ENCODE measurements at regions not wholly inside any gene's neighbourhood (a gene's known extent, or its start where the extent isn't known, plus 50 kb on each side); places are given as distances from the start of the nearest gene placed in this dataset.

DNA sequence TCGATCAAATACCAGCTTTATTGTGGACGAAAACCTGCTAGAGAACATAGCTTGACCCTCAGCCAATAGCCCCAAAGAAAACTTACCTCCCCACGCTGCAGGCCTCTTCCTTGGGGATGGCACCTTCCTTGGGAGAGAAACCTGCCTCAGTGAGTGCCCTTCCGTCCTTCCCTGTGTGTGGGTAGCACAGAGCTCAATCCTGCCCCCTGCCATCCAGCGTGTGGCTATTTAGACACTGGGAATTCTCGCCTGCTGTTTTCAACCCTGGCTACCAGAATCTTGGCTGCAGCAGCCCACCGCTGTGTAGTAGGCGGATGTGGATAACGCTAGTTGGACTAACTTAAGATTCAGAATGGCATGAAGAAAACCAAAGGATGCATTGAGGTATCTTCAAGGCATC is 238.2 kb downstream of the TEX36 start:
- DNase-seq, result no peak
- no peak for TF ChIP-seq GATA1 (IDR thresholded peaks at IDR 0.05; ENCODE audit: low read depth, low read length)
- no peak for TF ChIP-seq POLR2A (IDR thresholded peaks at IDR 0.05; ENCODE audit: low read length)

DNA sequence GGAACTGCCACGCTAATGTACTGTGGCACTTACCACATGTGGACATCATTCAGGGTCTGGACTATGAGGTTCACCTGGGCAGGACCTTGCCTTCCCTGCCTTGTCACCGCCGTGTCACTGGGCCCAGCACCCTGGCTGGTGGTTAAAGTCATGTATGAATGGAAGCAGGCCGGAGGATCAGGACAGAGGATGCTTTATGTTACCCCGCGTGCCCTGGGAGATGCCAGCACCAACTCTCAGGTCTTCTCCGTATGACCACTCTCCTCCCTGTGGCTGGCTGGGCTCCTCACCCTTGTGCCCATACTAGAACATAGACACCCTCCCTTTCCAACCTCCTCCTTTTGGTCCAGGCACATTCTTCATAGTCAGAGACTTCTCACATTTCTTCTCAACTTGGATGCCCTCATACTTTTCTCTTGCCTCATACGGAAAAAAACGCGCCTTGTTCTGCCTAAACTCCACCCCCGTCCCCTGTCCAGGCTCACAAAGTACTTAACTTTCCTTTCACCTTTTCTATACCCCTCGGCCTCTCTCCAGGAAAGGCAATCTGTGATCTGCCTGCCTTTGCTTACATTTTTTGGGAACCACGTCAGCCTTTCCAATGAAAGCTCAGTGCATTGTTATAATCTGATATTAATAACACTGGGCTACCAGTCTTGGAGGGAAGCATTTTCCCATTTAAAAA is 240.0 kb downstream of the TEX36 start:
- no peak for TF ChIP-seq POLR2A (IDR thresholded peaks at IDR 0.05; ENCODE audit: low read length)
- no peak for TF ChIP-seq GATA1 (IDR thresholded peaks at IDR 0.05; ENCODE audit: low read depth, low read length)
- no peak for DNase-seq

DNA sequence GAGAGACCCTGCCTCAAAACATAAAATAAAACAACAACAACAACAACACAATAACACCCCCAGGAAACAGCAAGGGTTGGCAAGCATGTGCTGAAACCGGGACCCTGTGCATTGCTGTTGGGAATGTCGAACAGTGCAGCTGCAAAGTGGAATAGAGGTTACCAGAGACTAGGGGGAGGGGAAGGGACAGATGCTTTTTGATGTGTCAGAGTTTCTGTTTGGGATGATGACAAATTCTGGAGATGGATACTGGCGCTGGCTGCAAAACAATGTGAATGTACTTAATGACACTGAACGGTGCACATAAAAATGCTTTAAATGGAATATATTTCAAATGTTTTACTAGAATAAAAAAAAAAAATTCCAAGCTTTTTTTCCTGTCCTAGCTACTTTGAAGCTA is 241.8 kb downstream of the TEX36 start:
- DNase-seq, result no peak
- TF ChIP-seq GATA1 (IDR thresholded peaks at IDR 0.05; ENCODE audit: low read depth, low read length) (no peak), POLR2A (IDR thresholded peaks at IDR 0.05; ENCODE audit: low read length) (no peak)

DNA sequence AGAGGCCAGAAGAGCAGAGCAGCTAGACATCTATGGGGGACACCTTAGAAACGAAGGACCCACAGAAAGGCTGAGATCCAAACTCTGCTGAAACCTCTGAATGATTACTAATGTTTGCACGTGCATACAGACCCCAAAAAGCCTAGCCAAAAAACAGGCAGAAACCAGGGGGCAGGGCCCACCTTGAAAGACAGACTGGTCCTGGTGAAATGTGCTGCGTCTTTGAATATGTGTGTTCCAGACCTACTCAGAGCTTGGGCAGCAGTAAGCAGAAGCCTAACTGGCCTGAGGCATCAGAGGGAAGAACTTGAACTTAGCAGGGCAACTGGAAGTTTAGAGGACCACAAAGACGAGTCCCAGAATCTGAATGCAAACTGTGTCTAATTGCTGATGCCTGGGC is 251.8 kb downstream of the TEX36 start:
- no peak for TF ChIP-seq GATA1 (IDR thresholded peaks at IDR 0.05; ENCODE audit: low read depth, low read length)
- TF ChIP-seq POLR2A (IDR thresholded peaks at IDR 0.05; ENCODE audit: low read length), result no peak
- DNase-seq, result no peak

DNA sequence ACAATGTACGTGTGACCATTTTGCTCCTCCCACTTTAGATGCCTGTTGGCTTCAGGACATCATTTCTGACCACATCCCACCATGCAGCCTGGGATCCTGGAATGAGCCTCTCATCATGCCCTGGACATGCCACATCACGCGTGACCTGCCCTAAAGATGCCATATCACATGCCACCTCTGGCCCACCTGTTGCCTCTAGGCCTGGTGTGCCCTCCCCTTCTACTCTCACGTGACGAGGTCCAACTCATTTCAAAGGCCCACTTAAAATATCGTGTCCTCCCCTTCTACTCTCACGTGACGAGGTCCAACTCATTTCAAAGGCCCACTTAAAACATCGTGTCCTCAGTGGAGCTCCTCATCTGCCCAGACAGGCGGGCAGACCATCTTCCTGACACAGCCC is 254.9 kb downstream of the TEX36 start:
- no peak for TF ChIP-seq GATA1 (IDR thresholded peaks at IDR 0.05; ENCODE audit: low read depth, low read length)
- no peak for TF ChIP-seq POLR2A (IDR thresholded peaks at IDR 0.05; ENCODE audit: low read length)

DNA sequence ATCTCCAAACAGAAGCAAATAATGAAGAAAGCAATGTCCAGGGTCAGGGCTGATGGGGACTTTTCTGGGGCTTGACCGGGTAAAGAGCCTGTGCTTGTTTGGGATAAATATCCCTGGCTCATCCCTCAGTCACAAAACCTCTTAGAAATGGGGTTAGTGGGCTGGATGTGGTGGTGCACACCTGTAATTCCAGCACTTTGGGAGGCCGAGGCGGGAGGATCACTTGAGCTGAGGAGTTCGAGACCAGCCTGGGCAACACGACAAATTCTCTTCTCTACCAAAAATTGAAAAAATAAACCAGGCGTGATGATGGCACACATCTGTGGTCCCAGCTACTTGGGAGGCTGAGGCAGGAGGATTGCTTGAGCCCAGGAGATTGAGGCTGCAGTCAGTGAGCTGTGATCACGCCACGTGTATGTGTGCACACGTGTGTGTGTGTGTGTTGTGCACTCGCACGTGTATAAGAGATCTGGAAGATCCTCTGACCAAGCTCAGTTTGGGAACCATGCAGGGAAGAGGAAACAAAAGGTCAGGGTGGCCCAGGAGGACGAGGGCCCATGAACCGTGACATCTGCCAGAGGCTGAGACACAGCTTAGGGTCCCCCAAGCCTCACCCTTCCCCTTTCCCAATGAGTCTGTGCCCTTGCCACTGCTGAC is 258.6 kb downstream of the TEX36 start:
- no peak for DNase-seq
- TF ChIP-seq GATA1 (IDR thresholded peaks at IDR 0.05; ENCODE audit: low read depth, low read length) (no peak), POLR2A (IDR thresholded peaks at IDR 0.05; ENCODE audit: low read length) (no peak)

More for the DNA sequence above, 254.9 kb downstream of the TEX36 start:
- DNase-seq, result no peak

DNA sequence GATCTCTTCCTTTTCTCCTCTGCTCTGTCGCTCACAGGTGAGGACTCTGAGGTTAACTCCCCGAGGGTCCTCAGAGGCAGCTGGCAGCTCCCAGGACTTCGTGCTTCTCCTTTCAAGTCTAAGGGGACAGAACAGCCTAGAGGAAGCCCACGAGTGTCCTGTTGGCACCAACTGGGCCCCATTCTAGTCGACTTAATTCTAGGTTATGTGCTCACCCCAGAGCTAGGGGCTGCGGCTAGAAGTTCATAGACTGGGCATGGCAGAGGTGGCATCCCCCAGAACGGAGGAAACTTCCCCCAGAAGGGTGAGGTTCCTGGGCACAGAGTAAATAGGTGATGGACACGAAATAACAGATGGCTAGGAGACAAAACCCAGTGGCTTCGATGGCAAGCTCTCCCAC is 259.4 kb downstream of the TEX36 start:
- TF ChIP-seq POLR2A (IDR thresholded peaks at IDR 0.05; ENCODE audit: low read length) (no peak), GATA1 (IDR thresholded peaks at IDR 0.05; ENCODE audit: low read depth, low read length) (no peak)
- no peak for DNase-seq

DNA sequence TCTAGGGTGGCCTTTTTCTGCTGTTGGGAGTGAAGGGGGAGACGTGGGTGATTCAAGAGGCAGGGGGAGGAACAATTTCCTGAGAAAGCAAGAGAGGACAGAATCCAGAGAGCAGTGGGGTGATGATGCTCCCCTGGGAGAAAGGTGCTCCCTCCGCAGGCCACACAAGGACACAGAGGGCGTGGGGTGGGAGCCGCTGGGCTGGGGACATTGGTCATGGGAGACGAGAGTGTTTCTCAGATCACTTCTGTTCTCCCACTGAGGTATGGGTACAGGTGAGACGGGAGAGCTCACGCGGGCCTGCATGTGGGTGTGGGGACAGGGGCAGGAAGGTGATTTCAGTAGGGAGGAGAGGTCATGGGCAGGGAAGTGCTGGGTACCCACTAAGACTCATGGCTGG is 259.5 kb upstream of the CTBP2 start:
- TF ChIP-seq GATA1 (IDR thresholded peaks at IDR 0.05; ENCODE audit: low read depth, low read length), result no peak
- no peak for TF ChIP-seq POLR2A (IDR thresholded peaks at IDR 0.05; ENCODE audit: low read length)
- DNase-seq, result no peak

DNA sequence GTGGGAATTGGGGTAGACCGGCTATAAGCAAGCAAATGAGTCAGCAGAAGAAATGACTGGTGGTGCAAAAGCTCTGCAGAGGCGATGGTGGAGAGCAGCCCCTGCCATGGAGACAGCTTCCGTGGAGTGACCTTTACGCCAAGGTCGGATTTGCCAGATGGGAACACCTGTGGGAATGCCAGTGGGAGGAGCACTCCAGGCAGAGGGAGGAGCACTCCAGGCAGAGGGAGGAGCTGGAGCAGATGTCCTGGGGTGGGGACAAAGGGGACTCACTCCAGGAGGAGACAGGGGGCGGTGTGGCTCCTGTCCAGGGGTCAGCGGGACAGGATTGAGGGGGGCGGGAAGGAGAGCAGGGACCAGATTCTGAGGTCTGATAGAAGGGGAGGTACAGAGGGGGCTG is 258.8 kb upstream of the CTBP2 start:
- no peak for TF ChIP-seq POLR2A (IDR thresholded peaks at IDR 0.05; ENCODE audit: low read length)
- no peak for TF ChIP-seq GATA1 (IDR thresholded peaks at IDR 0.05; ENCODE audit: low read depth, low read length)
- no peak for DNase-seq

DNA sequence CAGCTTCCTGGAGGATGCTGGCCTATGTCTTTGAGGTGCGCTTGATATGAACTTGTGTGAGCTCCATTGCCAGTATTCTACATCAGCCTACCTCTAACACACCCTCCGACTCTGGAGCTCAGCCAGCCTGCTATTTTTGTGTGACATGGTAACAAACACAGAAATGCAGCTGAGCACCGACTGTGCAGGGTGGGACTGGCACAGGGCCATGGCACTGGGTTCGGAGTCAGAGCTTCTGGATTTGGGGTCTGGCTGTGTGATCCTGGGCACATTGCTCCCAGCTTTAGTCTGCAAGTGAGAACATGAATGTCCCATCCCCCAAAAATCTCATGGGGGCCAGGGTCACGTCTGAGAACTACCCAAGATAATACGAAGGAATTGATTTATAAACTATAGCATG is 257.2 kb upstream of the CTBP2 start:
- TF ChIP-seq GATA1 (IDR thresholded peaks at IDR 0.05; ENCODE audit: low read depth, low read length) (no peak), POLR2A (IDR thresholded peaks at IDR 0.05; ENCODE audit: low read length) (no peak)
- DNase-seq, result no peak

DNA sequence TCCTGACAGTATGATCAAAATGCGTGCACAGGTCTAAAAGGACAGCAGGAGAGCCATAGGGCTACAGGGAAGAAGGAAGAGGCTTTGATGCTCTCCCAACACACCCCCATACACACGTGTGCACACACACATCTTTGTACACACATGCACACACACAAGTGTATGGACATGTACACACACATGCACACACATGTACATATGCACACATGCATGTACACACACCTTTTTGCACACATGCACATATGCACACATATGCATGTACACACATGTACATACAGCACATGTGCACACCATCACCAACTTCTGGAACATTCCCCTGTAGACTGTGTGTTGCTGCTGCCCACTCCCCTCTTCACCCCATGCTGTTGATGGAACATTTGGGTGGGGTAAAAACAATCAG is 255.6 kb upstream of the CTBP2 start:
- no peak for TF ChIP-seq POLR2A (IDR thresholded peaks at IDR 0.05; ENCODE audit: low read length)
- TF ChIP-seq GATA1 (IDR thresholded peaks at IDR 0.05; ENCODE audit: low read depth, low read length), result no peak
- no peak for DNase-seq

DNA sequence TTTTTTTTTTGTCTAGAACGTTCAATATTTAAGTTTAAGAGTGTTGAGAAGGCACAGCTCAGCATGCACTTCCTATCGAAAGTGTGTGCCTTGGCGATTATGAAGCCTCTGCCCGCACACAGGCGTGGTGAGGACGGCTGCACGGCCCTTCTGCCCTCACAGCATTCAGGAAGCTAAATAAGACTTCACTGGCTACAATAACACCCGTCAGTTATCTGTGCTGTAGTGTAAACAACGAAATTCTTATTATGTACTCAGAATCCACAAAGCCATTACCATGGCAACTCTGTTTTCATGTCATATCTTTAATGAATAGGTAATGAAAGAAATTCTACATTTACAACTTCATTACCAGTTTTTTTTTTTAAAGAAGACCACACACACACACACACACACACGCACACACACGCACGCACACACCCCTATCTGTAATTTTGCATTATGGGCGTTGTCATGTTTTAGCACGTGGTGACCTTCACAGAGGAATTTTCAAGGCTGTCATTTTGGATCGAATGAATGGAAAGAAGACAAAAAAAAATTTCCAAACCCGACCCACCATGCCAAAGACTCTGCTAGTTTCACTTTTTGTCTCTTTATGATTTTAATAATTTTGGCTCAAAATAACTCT is 254.8 kb upstream of the CTBP2 start:
- TF ChIP-seq POLR2A (IDR thresholded peaks at IDR 0.05; ENCODE audit: low read length) (no peak), GATA1 (IDR thresholded peaks at IDR 0.05; ENCODE audit: low read depth, low read length) (no peak)
- no peak for DNase-seq

DNA sequence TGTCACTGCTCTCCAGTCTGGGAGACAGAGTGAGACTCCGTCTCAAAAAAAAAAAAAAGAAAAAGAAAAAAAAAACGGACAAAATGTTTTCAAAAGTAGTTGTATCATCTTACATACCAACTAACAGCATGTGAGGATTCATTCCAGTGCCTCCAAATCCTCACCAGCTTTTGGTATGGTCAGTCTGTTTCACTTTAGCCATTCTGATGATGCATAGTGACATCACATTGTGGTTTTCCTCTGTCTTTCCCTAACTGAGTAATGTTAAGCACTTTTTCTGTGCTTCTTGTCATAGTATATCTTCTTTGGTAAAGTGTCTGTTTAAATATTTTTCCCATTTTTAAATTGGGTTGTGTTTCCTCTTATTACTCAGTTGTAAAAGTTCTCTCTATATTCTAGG is 251.4 kb upstream of the CTBP2 start:
- TF ChIP-seq POLR2A (IDR thresholded peaks at IDR 0.05; ENCODE audit: low read length) (no peak), GATA1 (IDR thresholded peaks at IDR 0.05; ENCODE audit: low read depth, low read length) (no peak)
- DNase-seq, result no peak

DNA sequence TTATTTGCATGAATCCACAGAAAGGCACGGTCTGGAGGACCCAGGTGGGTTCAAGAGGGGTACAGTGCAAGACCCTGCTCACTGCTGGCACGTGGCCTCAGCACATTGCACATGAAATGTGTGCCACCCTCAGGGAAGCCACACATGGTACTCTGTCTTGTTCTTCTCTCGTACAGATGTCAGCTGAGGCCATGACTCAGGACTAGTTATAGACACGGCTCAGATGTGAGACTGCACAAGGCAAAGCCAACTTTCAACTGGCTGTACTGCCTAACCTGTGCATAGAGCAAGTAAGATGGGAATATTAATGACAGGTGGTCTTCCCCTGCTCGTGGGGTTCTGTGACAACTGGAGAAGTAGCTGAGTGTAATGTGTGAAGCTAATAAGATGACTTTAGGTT is 249.4 kb upstream of the CTBP2 start:
- TF ChIP-seq POLR2A (IDR thresholded peaks at IDR 0.05; ENCODE audit: low read length) (no peak), GATA1 (IDR thresholded peaks at IDR 0.05; ENCODE audit: low read depth, low read length) (no peak)
- no peak for DNase-seq

DNA sequence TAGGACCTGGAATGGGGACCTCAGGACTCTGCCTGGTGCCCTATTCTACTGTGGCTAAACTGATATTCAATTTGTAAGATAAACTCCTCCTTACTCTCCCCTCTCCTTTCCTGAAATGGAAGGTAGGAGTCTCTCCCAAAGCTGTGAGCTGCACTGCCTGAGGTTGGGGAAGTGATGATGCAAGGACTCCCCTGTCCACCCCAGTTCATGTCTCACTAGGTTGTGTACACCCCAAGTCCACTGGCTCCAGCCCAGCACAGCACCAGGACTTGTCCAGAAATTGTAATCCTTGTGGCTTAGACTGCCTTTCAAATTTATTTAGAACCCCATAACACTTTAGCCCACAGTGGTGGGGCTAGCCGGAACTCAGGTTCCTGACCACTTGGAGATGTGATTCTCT is 247.2 kb upstream of the CTBP2 start:
- DNase-seq, result no peak
- no peak for TF ChIP-seq POLR2A (IDR thresholded peaks at IDR 0.05; ENCODE audit: low read length)
- TF ChIP-seq GATA1 (IDR thresholded peaks at IDR 0.05; ENCODE audit: low read depth, low read length), result no peak

All from erythroblast (primary cell).